GM20431 (cell line): ENCODE measurements at regions not wholly inside any gene's neighbourhood (a gene's known extent, or its start where the extent isn't known, plus 50 kb on each side); places are given as distances from the start of the nearest gene placed in this dataset.
"Not testable (repeated sequence)": the region's sequence is repeated elsewhere in the genome, so short reads cannot be mapped to it uniquely, and the experiment has no call there.

Experiments used
- in situ Hi-C: fragments of 300-500 bp; cut with MseI, MboI; formaldehyde crosslinking; loops from one replicate; pipeline ENCODE4 v1.15.0; 2020; ENCODE audit warnings: low sequenced_read_pairs; ENCODE audit not compliant: unreplicated experiment

DNA sequence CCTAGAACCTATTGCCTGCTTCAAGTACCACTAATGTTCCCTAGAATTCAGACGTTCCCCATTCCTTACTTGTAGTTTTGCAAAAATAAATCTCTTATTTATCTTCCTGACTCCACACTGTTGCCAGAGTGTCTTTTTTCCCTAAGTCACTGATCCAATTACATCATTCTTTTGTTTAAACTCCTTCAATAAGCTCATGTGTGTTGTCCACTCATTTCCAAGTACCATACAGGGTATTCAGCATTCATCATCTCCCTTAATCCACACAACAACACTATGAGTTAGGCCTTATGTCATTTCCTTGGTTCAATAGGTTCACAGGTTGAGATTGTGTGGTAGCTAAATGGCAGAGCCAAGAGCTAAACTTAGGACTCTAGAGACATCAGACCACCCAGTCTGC, 119.9 kb upstream of the RHOBTB1 start:
- in situ Hi-C loops, result no loop called here

DNA sequence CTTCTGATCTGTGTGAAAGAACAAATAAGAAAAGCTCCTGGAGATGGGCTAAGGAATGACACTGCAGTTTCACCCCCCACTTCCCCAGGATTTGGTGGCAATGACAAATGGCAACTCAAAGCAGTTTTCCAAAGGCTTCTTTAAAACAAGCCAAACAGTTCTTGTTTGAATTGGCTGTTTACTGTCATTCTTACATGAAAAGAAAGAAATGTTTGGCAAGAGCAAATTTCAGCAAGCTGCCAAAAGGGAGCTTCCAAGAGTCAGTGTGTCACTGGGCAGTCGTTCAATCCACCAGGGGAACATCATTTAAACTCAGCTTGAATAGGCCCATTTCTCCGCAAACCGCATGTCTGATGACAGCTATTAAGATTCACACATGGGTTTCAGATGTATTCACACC, 119.0 kb upstream of the RHOBTB1 start:
- in situ Hi-C loops, result no loop called here

DNA sequence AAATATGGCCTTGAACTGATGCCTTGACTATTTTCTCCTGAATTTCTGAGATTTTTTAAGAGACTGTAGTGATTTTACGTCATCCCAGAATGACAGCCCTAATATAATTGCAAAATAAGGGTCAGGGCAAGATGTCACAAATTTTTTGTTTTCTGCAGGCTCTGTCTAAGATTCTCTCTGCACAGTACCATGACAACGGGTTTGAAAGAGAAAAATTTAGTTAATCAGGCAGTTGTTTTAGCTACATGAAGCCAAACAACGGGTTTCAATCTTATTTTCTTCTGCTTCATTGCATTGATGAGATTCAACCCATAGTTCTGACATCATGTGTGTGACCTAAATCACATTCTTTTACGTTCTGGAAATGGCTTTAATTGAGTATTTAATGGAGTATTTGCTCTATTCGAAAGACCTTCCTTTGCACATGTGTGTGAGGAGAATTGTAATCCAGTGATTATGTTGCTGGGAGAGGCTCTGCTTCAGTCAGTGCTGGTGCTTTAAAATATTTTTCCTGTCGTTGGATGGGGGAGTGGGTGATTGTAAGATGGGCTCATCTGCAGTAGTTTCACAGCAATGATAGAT, 118.0 kb upstream of the RHOBTB1 start:
- in situ Hi-C loops, result no loop called here

DNA sequence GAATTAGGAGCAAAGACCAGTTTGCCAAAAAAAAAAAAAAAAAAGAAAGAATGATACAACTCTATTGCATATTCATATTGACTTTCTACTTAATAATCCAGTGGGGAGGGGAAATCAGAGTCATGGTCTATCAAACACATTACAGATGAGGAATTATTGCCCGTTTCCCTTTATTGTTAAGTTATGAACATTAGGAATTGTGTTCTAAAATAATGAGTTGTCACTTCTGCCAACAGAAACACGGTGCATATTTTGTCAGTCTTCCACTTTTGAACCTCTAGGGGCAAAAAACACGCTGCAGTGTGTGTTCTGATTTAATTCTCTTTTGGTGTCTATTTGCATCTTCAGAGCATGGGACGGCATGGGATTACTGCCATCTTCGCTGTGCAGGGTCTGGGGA, 115.7 kb upstream of the RHOBTB1 start:
- in situ Hi-C loops, result no loop called here

DNA sequence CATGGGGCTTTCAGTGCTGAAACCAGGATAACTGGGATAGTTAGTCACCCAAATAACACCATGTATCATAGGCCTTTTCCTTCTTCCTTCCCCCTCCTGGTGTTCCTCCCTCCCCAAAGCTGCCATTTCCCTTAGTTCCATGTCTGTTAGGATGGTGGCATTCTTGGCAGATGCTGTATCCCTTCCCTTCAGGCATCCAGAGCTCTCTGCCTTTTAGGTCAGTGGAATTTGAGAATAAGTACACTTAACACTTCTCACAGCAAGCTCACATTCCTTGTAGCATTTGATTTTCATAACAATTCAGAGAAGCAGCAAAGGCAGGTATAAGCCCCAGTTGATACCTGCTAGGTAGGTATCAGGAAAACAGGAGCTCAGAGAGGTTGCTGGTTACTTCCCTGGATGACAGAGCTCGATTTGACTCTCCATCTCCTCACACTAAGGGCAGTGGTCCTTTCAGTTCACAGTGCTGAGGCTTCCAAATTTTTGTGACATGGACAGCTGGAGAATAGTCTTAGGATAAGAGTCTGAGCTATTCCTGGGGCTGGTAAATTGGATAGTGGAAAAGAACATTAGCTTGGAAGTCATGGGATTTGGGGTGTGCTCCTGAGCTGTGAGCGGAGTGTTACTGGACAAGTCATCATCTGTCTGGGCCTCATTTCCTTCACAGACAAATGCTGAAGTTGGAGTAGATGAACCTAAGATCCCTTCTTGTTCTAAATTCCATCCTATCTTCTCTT, 108.7 kb upstream of the RHOBTB1 start:
- in situ Hi-C loops, result no loop called here

GRCh38 chr10:61051344-61051743, 107.4 kb upstream of the RHOBTB1 start:
- in situ Hi-C loops, result no loop called here

DNA sequence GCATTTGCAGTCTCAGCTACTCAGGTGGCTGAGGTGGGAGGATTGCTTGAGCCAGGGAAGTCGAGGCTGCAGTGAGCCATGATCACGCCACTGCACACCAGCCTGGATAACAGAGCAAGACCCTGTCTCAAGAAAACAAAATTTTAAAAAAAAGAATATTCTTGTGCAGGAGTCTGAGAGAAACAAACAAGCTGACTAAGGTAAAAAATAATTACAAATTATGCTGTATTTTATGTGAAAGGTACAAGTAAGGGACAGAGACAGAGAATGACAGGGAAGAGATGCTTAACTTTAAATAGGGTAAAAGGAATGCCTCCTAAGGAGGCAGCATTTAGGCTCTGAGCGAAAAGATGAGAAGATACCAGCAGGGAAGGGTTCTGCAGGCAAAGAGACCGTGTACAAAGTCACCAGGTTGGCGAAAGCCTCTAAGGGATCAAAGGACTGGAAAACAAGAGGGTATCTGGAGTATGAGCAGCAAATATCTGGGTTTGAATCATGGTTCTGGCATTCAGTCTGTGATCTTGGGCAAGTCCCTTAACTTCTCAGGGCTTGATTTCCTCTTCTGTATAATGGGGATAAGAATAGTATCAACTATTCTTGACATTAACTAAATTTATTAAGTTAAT, 106.2 kb upstream of the RHOBTB1 start:
- in situ Hi-C loops, result no loop called here

DNA sequence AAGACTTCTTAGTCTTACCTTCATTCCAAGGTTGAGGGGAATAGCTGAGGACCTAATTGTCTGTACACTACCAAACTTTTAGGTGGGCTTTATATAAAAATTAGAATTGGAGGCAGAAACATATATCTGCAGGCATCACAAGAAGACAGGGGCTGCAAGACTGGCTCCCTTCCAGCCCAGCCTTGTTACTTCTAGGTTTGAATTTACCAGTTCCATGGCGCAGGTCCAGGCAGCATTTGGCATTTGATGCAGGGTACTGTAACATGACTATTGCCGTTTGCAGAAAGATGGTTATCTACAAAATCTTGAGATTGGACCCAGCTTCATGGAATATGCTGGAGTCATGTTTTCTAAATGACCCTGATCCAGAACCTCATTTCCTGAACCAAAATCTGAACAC, 105.4 kb upstream of the RHOBTB1 start:
- in situ Hi-C loops, result no loop called here

- in situ Hi-C loops, result no loop called here
These were observed 104.0 kb upstream of the RHOBTB1 start for GRCh38 chr10:61047788-61048560.

GRCh38 chr10:61047081-61047480, 103.1 kb upstream of the RHOBTB1 start:
- in situ Hi-C loops, result no loop called here

GRCh38 chr10:61045480-61045879, 101.5 kb upstream of the RHOBTB1 start:
- in situ Hi-C loops, result not testable (repeated sequence)

DNA sequence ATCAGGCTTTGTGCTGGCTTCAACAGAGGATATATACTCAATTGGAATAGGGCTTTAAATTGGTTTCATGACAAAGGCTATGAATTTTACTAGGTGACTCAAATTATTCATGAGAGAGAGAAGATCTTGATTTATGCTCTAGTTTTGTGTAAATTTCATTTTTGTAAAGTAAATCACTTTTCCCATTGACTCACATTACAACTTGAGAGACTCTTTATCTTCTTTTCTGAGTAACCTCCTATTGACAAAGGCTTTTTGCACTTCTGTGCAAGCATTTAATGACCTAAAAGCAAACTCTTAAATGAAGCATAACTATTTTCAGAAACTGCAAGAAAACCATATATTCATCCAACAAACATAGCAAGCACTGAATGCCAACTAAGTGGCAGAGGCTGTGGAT, 98.5 kb upstream of the RHOBTB1 start:
- in situ Hi-C loops, result no loop called here

GRCh38 chr10:61040399-61041016, 96.5 kb upstream of the RHOBTB1 start:
- in situ Hi-C loops, result no loop called here

GRCh38 chr10:61039868-61040267, 95.9 kb upstream of the RHOBTB1 start:
- in situ Hi-C loops, result no loop called here

DNA sequence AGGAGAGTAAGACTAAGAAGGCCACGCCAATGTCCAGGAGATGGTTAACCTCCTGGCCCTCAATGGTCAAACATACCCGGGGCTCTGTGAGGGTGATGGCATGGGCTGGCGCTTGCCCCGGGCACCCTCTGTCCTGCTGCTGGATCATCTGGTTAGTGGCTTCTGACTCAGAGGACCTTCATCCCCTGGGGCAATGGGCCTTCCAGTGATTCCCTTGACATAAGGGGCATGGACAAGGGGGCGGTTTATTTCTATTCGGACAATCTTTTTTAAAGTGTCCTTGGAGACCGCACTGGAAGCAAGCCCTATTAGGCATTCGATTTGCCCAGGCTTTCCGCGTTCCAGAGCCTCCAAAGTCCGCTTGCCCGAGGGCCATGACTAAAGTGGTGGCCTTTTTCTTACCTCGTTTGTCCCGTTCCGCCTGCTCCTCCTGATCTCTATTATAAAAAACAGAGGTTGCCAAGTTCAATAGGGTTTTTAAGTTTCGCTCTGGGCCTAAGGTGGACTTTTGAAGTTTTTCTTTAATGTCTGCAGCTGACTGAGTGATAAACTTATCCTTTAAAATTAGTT, 93.4 kb upstream of the RHOBTB1 start:
- in situ Hi-C loops, result not testable (repeated sequence)

GRCh38 chr10:61036148-61036547, 92.2 kb upstream of the RHOBTB1 start:
- in situ Hi-C loops, result not testable (repeated sequence)

DNA sequence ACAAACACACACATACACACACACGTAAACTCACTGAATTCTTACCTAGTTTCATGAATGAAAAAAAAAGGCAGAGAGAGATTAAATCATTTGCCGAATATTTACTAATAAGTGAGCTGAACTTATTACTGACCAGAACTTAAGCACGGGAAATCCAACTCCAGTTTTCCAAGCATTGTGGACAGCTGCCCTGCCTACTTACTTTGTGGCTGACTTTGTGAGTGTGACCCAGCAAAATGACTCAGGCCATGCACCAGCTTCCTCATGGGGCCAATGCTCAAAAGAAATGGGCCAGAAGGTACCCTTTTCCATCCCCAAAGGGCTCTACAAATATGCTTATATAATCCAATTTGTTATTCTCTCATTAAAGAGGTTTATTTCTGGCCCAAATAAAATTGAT, 87.4 kb upstream of the RHOBTB1 start:
- in situ Hi-C loops, result no loop called here

GRCh38 chr10:61029411-61029810, 85.4 kb upstream of the RHOBTB1 start:
- in situ Hi-C loops, result no loop called here

GRCh38 chr10:61028861-61029361, 84.9 kb upstream of the RHOBTB1 start:
- in situ Hi-C loops, result no loop called here

- in situ Hi-C loops, result no loop called here
These were observed 80.8 kb upstream of the RHOBTB1 start for GRCh38 chr10:61024856-61025201.
